Left ventricle myocardium superior (tissue), 1 donor: ENCODE measurements at regions not wholly inside any gene's neighbourhood (a gene's known extent, or its start where the extent isn't known, plus 50 kb on each side); places are given as distances from the start of the nearest gene placed in this dataset.
A peak's percentile ranks its signal among the peaks of the same experiment; 100 is the strongest.

Source experiments
- ATAC-seq: fragments of 200-7000 bp; cut with Tn5 transposase; one replicate; pipeline ENCODE4 v1.9.1; 2020; ENCODE audit warnings: mild to moderate bottlenecking, moderate library complexity
- DNase-seq: peaks from one replicate; pipeline ENCODE4 v3.0.0-alpha.2; 2020
- intact Hi-C: fragments of 100-400 bp; cut with micrococcal nuclease; formaldehyde crosslinking; loops from one replicate; pipeline ENCODE4 v1.11.0; 2022
- donor health status: DM: no; HTN: yes; CAD: no; lungs with severe emphysema.

GRCh38 chr12:87930033-87930432 lies 99.2 kb downstream of the C12orf50 start:
- intact Hi-C loops, result no loop called here
- ATAC-seq (no peak), DNase-seq (no peak)

- intact Hi-C loops, result no loop called here
- ATAC-seq (no peak), DNase-seq (no peak)
These were observed 99.9 kb downstream of the C12orf50 start for GRCh38 chr12:87929346-87929745.

- intact Hi-C loops, result no loop called here
- DNase-seq, result no peak
- ATAC-seq, result no peak
These were observed 101.2 kb downstream of the C12orf50 start for GRCh38 chr12:87928031-87928430.

- intact Hi-C loops, result no loop called here
- DNase-seq (no peak), ATAC-seq (no peak)
These were observed 104.2 kb downstream of the C12orf50 start for GRCh38 chr12:87925021-87925420.

- intact Hi-C loops, result no loop called here
- ATAC-seq, result no peak
- DNase-seq, result no peak
These were observed 105.1 kb downstream of the C12orf50 start for GRCh38 chr12:87924149-87924548.

- no peak for DNase-seq
- no peak for ATAC-seq
- intact Hi-C loops, result no loop called here
These were observed 105.8 kb downstream of the C12orf50 start for GRCh38 chr12:87923361-87923760.

- ATAC-seq (no peak), DNase-seq (no peak)
- intact Hi-C loops, result no loop called here
These were observed 106.5 kb downstream of the C12orf50 start for GRCh38 chr12:87922736-87923135.

GRCh38 chr12:87921621-87922020 lies 107.6 kb downstream of the C12orf50 start:
- DNase-seq, result no peak
- intact Hi-C loops, result no loop called here
- no peak for ATAC-seq

- ATAC-seq (no peak), DNase-seq (no peak)
- intact Hi-C loops, result no loop called here
These were observed 109.1 kb downstream of the C12orf50 start for GRCh38 chr12:87920139-87920538.

- ATAC-seq, result no peak
- no peak for DNase-seq
- intact Hi-C loops, result no loop called here
These were observed 127.7 kb downstream of the C12orf50 start for GRCh38 chr12:87901457-87901856.

GRCh38 chr12:87897662-87898061 lies 131.5 kb downstream of the C12orf50 start:
- intact Hi-C loops, result no loop called here
- ATAC-seq (no peak), DNase-seq (no peak)

GRCh38 chr12:87883806-87884205 lies 145.4 kb downstream of the C12orf50 start:
- ATAC-seq (no peak), DNase-seq (no peak)
- intact Hi-C loops, result no loop called here

GRCh38 chr12:87879141-87879540 lies 150.1 kb downstream of the C12orf50 start:
- DNase-seq (no peak), ATAC-seq (no peak)
- intact Hi-C loops, result no loop called here

- DNase-seq (no peak), ATAC-seq (no peak)
- intact Hi-C loops, result no loop called here
These were observed 158.4 kb downstream of the C12orf50 start for GRCh38 chr12:87870493-87871460.

- DNase-seq, result no peak
- no peak for ATAC-seq
- intact Hi-C loops, result no loop called here
These were observed 159.1 kb downstream of the C12orf50 start for GRCh38 chr12:87870061-87870460.

- intact Hi-C loops, result no loop called here
- no peak for DNase-seq
- ATAC-seq, result no peak
These were observed 162.5 kb downstream of the C12orf50 start for GRCh38 chr12:87866578-87867292.

- DNase-seq (no peak), ATAC-seq (peak; percentile 42)
- intact Hi-C loops, result no loop called here
These were observed 167.4 kb downstream of the C12orf50 start for GRCh38 chr12:87861791-87862190.

- DNase-seq, result no peak
- intact Hi-C loops, result no loop called here
- no peak for ATAC-seq
These were observed 175.7 kb downstream of the C12orf50 start for GRCh38 chr12:87853448-87854003.

- DNase-seq, result no peak
- peak; percentile 88 for ATAC-seq
- intact Hi-C loops, result no loop called here
These were observed 180.1 kb downstream of the C12orf50 start for GRCh38 chr12:87849074-87849473.

- no peak for DNase-seq
- peak; percentile 57 for ATAC-seq
- intact Hi-C loops, result no loop called here
These were observed 180.8 kb downstream of the C12orf50 start for GRCh38 chr12:87848248-87848868.
